CD14-positive monocyte (primary cell): ENCODE measurements at regions not wholly inside any gene's neighbourhood (a gene's known extent, or its start where the extent isn't known, plus 50 kb on each side); places are given as distances from the start of the nearest gene placed in this dataset.

Experiments used
- DNase-seq, 3 donors: peaks; one replicate each; pipeline ENCODE4 v3.0.0-alpha.2; 2011 to 2022
- H2AFZ ChIP-seq: 2 replicates; pipeline ENCODE4 v1.6.0; 2012; ENCODE audit warnings: mild to moderate bottlenecking, low read depth, low read length, inconsistent platforms; ENCODE audit not compliant: insufficient read depth, poor library complexity, severe bottlenecking
- H3K27ac ChIP-seq, 2 donors: 1 replicate in 1 of 2; 2 replicates in 1 of 2; pipeline ENCODE4 v1.5.1; 2012 to 2013; ENCODE audit warnings: low read length in 2 of 2, control low read depth in 1 of 2, inconsistent platforms in 1 of 2, low read depth in 1 of 2, mild to moderate bottlenecking in 1 of 2
- H3K27me3 ChIP-seq, 2 donors: one replicate each; pipeline versions ENCODE4 v1.6.0 to v1.6.1; 2011 to 2013; ENCODE audit warnings: low read length in 2 of 2; ENCODE audit not compliant: control insufficient read depth in 2 of 2, insufficient read depth in 2 of 2
- H3K36me3 ChIP-seq, 2 donors: replicated peaks in 1 of 2; 1 replicate in 1 of 2; 2 replicates in 1 of 2; pipeline versions ENCODE4 v1.5.1 to v1.6.1; 2012 to 2013; ENCODE audit warnings: low read length in 2 of 2, control low read depth in 1 of 2, inconsistent platforms in 1 of 2, mild to moderate bottlenecking in 1 of 2; ENCODE audit not compliant: insufficient read depth in 2 of 2, control insufficient read depth in 1 of 2
- H3K4me1 ChIP-seq, 2 donors: 1 replicate in 1 of 2; 2 replicates in 1 of 2; pipeline versions ENCODE4 v1.5.1 to v1.6.1; 2012 to 2013; ENCODE audit warnings: low read length in 2 of 2, control low read depth in 1 of 2, inconsistent platforms in 1 of 2, mild to moderate bottlenecking in 1 of 2, moderate library complexity in 1 of 2; ENCODE audit not compliant: insufficient read depth in 2 of 2, control insufficient read depth in 1 of 2
- H3K4me2 ChIP-seq: replicated peaks from 2 replicates; pipeline ENCODE3; 2012; ENCODE audit warnings: low read length, moderate library complexity, mild to moderate bottlenecking; ENCODE audit not compliant: poor library complexity, severe bottlenecking; ENCODE audit errors: extremely low read depth
- H3K4me3 ChIP-seq, 3 experiments: fragments of 200-600 bp in 1 of 3; sonication (generic) in 1 of 3; replicated peaks in 1 of 3; 1 replicate in 2 of 3; 2 replicates in 1 of 3; pipeline ENCODE4 v1.5.1; 2011 to 2013; ENCODE audit warnings: low read length in 3 of 3, mild to moderate bottlenecking in 3 of 3, control low read depth in 2 of 3, low read depth in 2 of 3, inconsistent platforms in 1 of 3, moderate library complexity in 1 of 3
- H3K79me2 ChIP-seq: 2 replicates; pipeline ENCODE4 v1.6.0; 2012; ENCODE audit warnings: mild to moderate bottlenecking, control low read depth, inconsistent platforms, low read length, moderate library complexity; ENCODE audit not compliant: insufficient read depth
- H3K9ac ChIP-seq: 2 replicates; pipeline ENCODE4 v1.6.0; 2017; ENCODE audit warnings: low read length, mild to moderate bottlenecking; ENCODE audit not compliant: insufficient read depth, poor library complexity, severe bottlenecking
- H3K9me3 ChIP-seq, 2 donors: replicated peaks in 1 of 2; 1 replicate in 1 of 2; 2 replicates in 1 of 2; pipeline versions ENCODE4 v1.5.1 to v1.6.1; 2012 to 2013; ENCODE audit warnings: low read length in 2 of 2, control low read depth in 1 of 2; ENCODE audit not compliant: control insufficient read depth in 1 of 2, insufficient read depth in 1 of 2
- H4K20me1 ChIP-seq: 2 replicates; pipeline ENCODE4 v1.6.0; 2012; ENCODE audit warnings: mild to moderate bottlenecking, low read length, control low read depth, moderate library complexity; ENCODE audit not compliant: insufficient read depth
- H3K27ac Mint-ChIP-seq, 7 donors: one replicate each; pipeline ENCODE4 v1.8.0; 2020; ENCODE audit warnings: mild to moderate bottlenecking in 7 of 7, mixed read lengths in 7 of 7, moderate library complexity in 6 of 7, inconsistent platforms in 2 of 7
- H3K27me3 Mint-ChIP-seq, 3 donors: one replicate each; pipeline ENCODE4 v1.8.0; 2021 to 2022; ENCODE audit warnings: low read depth in 3 of 3, mild to moderate bottlenecking in 3 of 3, mixed read lengths in 3 of 3, moderate library complexity in 3 of 3, inconsistent platforms in 1 of 3
- H3K36me3 Mint-ChIP-seq, 2 donors: one replicate each; pipeline ENCODE4 v1.8.0; 2020; ENCODE audit warnings: mixed read lengths in 2 of 2, inconsistent platforms in 1 of 2, mild to moderate bottlenecking in 1 of 2
- H3K4me1 Mint-ChIP-seq: one replicate; pipeline ENCODE4 v1.8.0; 2020; ENCODE audit warnings: mild to moderate bottlenecking, mixed read lengths
- H3K4me3 Mint-ChIP-seq, 2 donors: one replicate each; pipeline ENCODE4 v1.8.0; 2020; ENCODE audit warnings: mild to moderate bottlenecking in 2 of 2, mixed read lengths in 2 of 2, moderate library complexity in 1 of 2
- H3K9me3 Mint-ChIP-seq, 7 donors: one replicate each; pipeline ENCODE4 v1.8.0; 2020 to 2022; ENCODE audit warnings: mixed read lengths in 7 of 7, mild to moderate bottlenecking in 6 of 7, moderate library complexity in 6 of 7, inconsistent platforms in 2 of 7
- WGBS: methylation state at CpG from one replicate; pipeline ENCODE4 v1.1.5; 2013; ENCODE audit warnings: missing lambda C conversion rate; ENCODE audit not compliant: insufficient coverage; 5-methylcytosine and 5-hydroxymethylcytosine counted together
- intact Hi-C, 2 donors: fragments of 100-400 bp; cut with micrococcal nuclease; formaldehyde crosslinking; loops; one replicate each; pipeline versions ENCODE4 v1.15.0 to v1.15.1; 2023
- TF ChIP-seq, protein P1 (sequence below): fragments of 200-600 bp; IDR thresholded peaks from one replicate; pipeline ENCODE4 v1.8.0; 2022; ENCODE audit warnings: antibody characterized with exemption, mild to moderate bottlenecking

DNA sequence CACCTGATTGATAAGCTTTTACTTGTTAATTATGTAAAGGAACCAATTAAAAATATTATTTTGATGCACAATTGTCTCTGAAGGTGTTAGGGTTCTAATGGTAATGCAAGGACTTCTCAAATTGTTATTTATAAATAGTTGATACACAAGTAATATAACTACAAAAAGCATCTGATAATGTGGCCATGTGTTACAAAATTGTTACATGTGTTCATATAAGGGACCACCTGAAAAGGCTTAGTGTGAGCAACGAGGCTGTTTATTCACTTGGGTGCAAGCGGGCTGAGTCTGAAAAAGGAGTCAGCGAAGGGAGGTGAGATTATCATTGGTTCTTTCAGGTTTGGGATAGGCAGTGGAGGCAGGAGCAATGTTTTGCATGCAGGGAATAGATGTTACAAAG is 421.9 kb upstream of the CADM2 start:
- Mint-ChIP-seq H3K9me3 (peaks cover 1 to 8% (median 4%) of the 10 kb centered on the region in 7 donors), H3K4me3 (no peak overlapping the region), H3K4me1 (no peaks in the 10 kb centered on the region), H3K27me3 (no peaks in the 10 kb centered on the region), H3K27ac (no peak overlapping the region), H3K36me3 (no peaks in the 10 kb centered on the region)
- intact Hi-C loops = no loop called here
- H3K27ac ChIP-seq = no peak overlapping the region
- DNase-seq = no peak
- no peaks in the 10 kb centered on the region for H4K20me1 ChIP-seq
- no peaks in the 10 kb centered on the region for H3K4me1 ChIP-seq
- H3K36me3 ChIP-seq = no peaks in the 10 kb centered on the region
- H3K79me2 ChIP-seq = no peaks in the 10 kb centered on the region
- H3K9me3 ChIP-seq = peaks cover 0 to 4% of the 10 kb centered on the region in 2 donors
- no peaks in the 10 kb centered on the region for H3K27me3 ChIP-seq
- no peak overlapping the region for H3K9ac ChIP-seq
- no peak overlapping the region for H3K4me3 ChIP-seq
- H3K4me2 ChIP-seq = no peak overlapping the region
- TF ChIP-seq, protein P1, sequence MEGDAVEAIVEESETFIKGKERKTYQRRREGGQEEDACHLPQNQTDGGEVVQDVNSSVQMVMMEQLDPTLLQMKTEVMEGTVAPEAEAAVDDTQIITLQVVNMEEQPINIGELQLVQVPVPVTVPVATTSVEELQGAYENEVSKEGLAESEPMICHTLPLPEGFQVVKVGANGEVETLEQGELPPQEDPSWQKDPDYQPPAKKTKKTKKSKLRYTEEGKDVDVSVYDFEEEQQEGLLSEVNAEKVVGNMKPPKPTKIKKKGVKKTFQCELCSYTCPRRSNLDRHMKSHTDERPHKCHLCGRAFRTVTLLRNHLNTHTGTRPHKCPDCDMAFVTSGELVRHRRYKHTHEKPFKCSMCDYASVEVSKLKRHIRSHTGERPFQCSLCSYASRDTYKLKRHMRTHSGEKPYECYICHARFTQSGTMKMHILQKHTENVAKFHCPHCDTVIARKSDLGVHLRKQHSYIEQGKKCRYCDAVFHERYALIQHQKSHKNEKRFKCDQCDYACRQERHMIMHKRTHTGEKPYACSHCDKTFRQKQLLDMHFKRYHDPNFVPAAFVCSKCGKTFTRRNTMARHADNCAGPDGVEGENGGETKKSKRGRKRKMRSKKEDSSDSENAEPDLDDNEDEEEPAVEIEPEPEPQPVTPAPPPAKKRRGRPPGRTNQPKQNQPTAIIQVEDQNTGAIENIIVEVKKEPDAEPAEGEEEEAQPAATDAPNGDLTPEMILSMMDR = no peak
- 92% methylated on average over 3 of the region's 3 CpGs for WGBS
- no peak overlapping the region for H2AFZ ChIP-seq

DNA sequence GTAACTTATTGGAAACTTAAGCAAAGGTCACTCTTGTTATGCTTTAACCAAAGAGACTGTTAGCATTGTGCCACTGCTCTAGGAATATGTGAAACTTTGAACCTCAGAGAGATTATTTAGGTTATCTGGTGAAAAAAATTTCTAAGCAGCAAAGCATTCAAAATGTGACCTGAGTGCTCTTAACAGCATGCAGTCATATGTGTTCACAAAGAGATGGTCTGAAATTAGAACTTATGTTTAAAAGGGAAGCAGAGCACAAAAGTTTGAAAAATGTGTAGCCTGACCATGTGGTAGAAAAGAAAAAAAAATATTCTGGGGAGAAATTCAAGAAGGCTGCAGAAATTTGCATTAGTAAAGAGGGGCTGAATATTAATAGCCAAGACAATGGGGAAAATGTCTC is 420.2 kb upstream of the CADM2 start:
- H3K27ac ChIP-seq = no peak overlapping the region
- no peak overlapping the region for H3K9ac ChIP-seq
- no peaks in the 10 kb centered on the region for H3K36me3 ChIP-seq
- TF ChIP-seq, protein P1 = no peak
- H3K27ac Mint-ChIP-seq = no peak overlapping the region
- H3K79me2 ChIP-seq = no peaks in the 10 kb centered on the region
- H2AFZ ChIP-seq = no peak overlapping the region
- H3K4me1 Mint-ChIP-seq = no peaks in the 10 kb centered on the region
- intact Hi-C loops = no loop called here
- H3K27me3 Mint-ChIP-seq = peaks cover 0 to 2% (median 0%) of the 10 kb centered on the region in 3 donors
- no peaks in the 10 kb centered on the region for H3K36me3 Mint-ChIP-seq
- no peak for DNase-seq
- H3K4me1 ChIP-seq = no peaks in the 10 kb centered on the region
- H3K4me3 Mint-ChIP-seq = no peak overlapping the region
- H3K9me3 Mint-ChIP-seq = peaks cover 0 to 8% (median 3%) of the 10 kb centered on the region in 7 donors
- H3K27me3 ChIP-seq = no peaks in the 10 kb centered on the region
- H3K4me2 ChIP-seq = no peak overlapping the region
- H3K4me3 ChIP-seq = no peak overlapping the region
- H4K20me1 ChIP-seq = no peaks in the 10 kb centered on the region
- H3K9me3 ChIP-seq = peaks cover 0 to 4% of the 10 kb centered on the region in 2 donors
